ENCODE measurements at regions not wholly inside any gene's neighbourhood (a gene's known extent, or its start where the extent isn't known, plus 50 kb on each side); places are given as distances from the start of the nearest gene placed in this dataset.

- POLR2A ChIA-PET, result no interaction called here
- no peaks in the 10 kb centered on the region for H3K4me1 ChIP-seq (ENCODE audit: control insufficient read depth in 1 of 2, insufficient read depth in 2 of 2, low read length in 2 of 2)
- TF ChIP-seq POLR2A (IDR thresholded peaks at IDR 0.05; ENCODE audit: borderline replicate concordance, extremely low read depth, insufficient read depth, insufficient read length), result no peak
- TF ChIP-seq TCF7L2 (IDR thresholded peaks at IDR 0.05; ENCODE audit: borderline replicate concordance, extremely low read depth, insufficient read depth, insufficient read length), result no peak
- no peak for TF ChIP-seq FOSL1 (IDR thresholded peaks at IDR 0.05; ENCODE audit: low read depth)
- TF ChIP-seq SP1 (IDR thresholded peaks at IDR 0.05; ENCODE audit: low read depth), result no peak
- TF ChIP-seq ELF1 (IDR thresholded peaks at IDR 0.05; ENCODE audit: borderline replicate concordance, low read depth), result no peak
- TF ChIP-seq YY1 (IDR thresholded peaks at IDR 0.05; ENCODE audit: extremely low read depth, insufficient replicate concordance, low read depth, low read length), result no peak
- no peak for TF ChIP-seq CEBPB (IDR thresholded peaks at IDR 0.05; ENCODE audit: low read depth)
- TF ChIP-seq JUND (IDR thresholded peaks at IDR 0.05), result no peak
- no peak for TF ChIP-seq POLR2AphosphoS5 (IDR thresholded peaks at IDR 0.05; ENCODE audit: low read depth, low read length)
- TF ChIP-seq, protein P1, sequence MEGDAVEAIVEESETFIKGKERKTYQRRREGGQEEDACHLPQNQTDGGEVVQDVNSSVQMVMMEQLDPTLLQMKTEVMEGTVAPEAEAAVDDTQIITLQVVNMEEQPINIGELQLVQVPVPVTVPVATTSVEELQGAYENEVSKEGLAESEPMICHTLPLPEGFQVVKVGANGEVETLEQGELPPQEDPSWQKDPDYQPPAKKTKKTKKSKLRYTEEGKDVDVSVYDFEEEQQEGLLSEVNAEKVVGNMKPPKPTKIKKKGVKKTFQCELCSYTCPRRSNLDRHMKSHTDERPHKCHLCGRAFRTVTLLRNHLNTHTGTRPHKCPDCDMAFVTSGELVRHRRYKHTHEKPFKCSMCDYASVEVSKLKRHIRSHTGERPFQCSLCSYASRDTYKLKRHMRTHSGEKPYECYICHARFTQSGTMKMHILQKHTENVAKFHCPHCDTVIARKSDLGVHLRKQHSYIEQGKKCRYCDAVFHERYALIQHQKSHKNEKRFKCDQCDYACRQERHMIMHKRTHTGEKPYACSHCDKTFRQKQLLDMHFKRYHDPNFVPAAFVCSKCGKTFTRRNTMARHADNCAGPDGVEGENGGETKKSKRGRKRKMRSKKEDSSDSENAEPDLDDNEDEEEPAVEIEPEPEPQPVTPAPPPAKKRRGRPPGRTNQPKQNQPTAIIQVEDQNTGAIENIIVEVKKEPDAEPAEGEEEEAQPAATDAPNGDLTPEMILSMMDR (IDR thresholded peaks at IDR 0.05 in 2 of 3, conservative IDR thresholded peaks at IDR 0.05 in 1 of 3; ENCODE audit: borderline replicate concordance in 1 of 3, insufficient read depth in 1 of 3, low read depth in 2 of 3, low read length in 2 of 3), result no peak
- TF ChIP-seq EGR1 (IDR thresholded peaks at IDR 0.05; ENCODE audit: low read depth), result no peak
- TF ChIP-seq, protein P2, sequence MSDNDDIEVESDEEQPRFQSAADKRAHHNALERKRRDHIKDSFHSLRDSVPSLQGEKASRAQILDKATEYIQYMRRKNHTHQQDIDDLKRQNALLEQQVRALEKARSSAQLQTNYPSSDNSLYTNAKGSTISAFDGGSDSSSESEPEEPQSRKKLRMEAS (IDR thresholded peaks at IDR 0.05), result no peak
- TF ChIP-seq RAD21 (IDR thresholded peaks at IDR 0.05; ENCODE audit: low read depth), result no peak
- TF ChIP-seq EZH2 (IDR thresholded peaks at IDR 0.05), result no peak
- no peak for TF ChIP-seq EZH2phosphoT487 (IDR thresholded peaks at IDR 0.05; ENCODE audit: borderline replicate concordance)
- no peak for TF ChIP-seq ZFX (IDR thresholded peaks at IDR 0.05)
- peaks cover 4 to 6% of the 10 kb centered on the region in 2 experiments; a peak in 2 of 4 replicates for H3K9me3 ChIP-seq (ENCODE audit: control insufficient read depth in 1 of 2, insufficient read depth in 1 of 2, low read depth in 1 of 2, low read length in 2 of 2)
- no peaks in the 10 kb centered on the region for H3K79me2 ChIP-seq (ENCODE audit: insufficient read depth, low read length)
- DNase-seq (ENCODE audit: low read depth, low spot score) (no peak), ATAC-seq (no peak)
- RAD21 ChIA-PET (ENCODE audit: low non-redundant PET in 1 of 2, low total read pairs in 2 of 2, uncharacterized antibody in 2 of 2, unreplicated experiment in 2 of 2), result no interaction called here
- no peaks in the 10 kb centered on the region for H3K27me3 ChIP-seq (ENCODE audit: insufficient read depth, low read length)
- no peak overlapping the region for H3K4me3 ChIP-seq (replicated peaks in 1 of 2; ENCODE audit: low read depth in 1 of 2, low read length in 2 of 2)
- H2AFZ ChIP-seq (ENCODE audit: low read depth, low read length, poor library complexity, severe bottlenecking), result no peak overlapping the region
- no peak overlapping the region for H3K9ac ChIP-seq (ENCODE audit: low read length)
- no peaks in the 10 kb centered on the region for H4K20me1 ChIP-seq (ENCODE audit: insufficient read depth)
- no peak overlapping the region for H3K27ac ChIP-seq (ENCODE audit: low read depth, low read length)
- intact Hi-C loops (cut with micrococcal nuclease), result no loop called here
- no peak overlapping the region for H3K4me2 ChIP-seq (ENCODE audit: low read length)
- no TSS peak for BruUV-seq (replicated peaks)
- no peaks in the 10 kb centered on the region for H3K9me2 ChIP-seq (ENCODE audit: insufficient read depth)
- H3K36me3 ChIP-seq (ENCODE audit: control insufficient read depth in 1 of 2, insufficient read depth in 2 of 2, low read length in 2 of 2), result no peaks in the 10 kb centered on the region
- CTCF ChIA-PET, result no interaction called here
Measured at GRCh38 chr13:108018371-108018870, 196.9 kb downstream of the LIG4 start.
